GM18951 (cell line): ENCODE measurements at regions not wholly inside any gene's neighbourhood (a gene's known extent, or its start where the extent isn't known, plus 50 kb on each side); places are given as distances from the start of the nearest gene placed in this dataset.

Source experiments
- POLR2A ChIP-seq: IDR thresholded peaks from 4 replicates; pipeline ENCODE4 v1.6.1; 2011; ENCODE audit warnings: mild to moderate bottlenecking; ENCODE audit not compliant: insufficient read length, insufficient read depth; ENCODE audit errors: extremely low read depth
- in situ Hi-C: fragments of 300-500 bp; cut with MboI; formaldehyde crosslinking; loops from one replicate; pipeline ENCODE4 v1.12.0; 2022; ENCODE audit warnings: low sequenced_read_pairs, mixed read lengths, inconsistent platforms; ENCODE audit not compliant: unreplicated experiment

GRCh38 chr18:62442391-62442790, 80.4 kb upstream of the ZCCHC2 start:
- no peak for TF ChIP-seq POLR2A
- in situ Hi-C loops = loop anchor here (25.0 kb wide), 1 partner anchor 545 kb away; no protein-coding TSS in a partner anchor

DNA sequence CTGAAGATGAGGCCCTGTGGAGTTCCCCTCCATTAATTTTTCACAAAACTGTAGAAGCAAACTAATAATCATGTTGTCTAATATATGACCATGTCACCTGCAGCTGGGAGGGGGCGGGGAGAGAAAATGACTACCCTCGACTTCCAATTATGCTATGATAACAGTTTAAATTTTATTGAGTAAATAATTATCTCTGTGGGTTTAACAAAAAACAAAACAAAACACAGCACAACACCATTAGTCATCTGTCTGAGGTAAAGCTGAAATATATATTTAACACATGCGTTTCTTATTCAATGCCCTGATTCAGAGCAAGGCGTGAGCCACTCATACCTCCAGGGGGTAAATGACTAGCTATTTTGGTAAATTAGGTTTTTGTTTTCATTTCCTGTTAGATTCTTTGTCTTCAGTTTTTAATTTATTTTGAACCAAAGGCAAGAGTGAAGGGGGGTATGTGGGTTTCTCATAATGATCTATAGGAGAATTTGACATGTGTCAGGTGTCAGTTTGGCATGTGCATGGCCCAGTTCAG, 77.4 kb upstream of the ZCCHC2 start:
- in situ Hi-C loops = loop anchor here (25.0 kb wide), 1 partner anchor 542 kb away; no protein-coding TSS in a partner anchor
- TF ChIP-seq POLR2A = no peak

DNA sequence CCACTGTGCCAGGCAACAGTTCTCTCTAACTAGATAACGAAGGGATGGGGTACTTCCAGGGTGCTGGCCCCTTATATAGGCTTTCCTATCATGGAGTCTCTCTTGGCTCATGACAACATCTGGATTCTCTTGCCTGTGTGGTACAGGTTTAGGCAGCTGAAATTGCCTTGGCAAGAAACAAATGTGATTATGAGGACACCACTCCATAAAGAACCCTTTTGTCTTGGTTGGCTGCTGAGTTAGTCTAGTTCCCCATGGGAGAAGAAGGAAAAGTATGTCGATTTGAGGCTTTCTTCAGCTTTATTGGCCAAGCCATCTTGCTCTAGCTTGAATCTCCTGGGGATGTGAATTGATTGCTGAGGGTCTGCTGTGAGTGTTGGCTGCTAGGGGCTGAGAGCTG, 76.3 kb upstream of the ZCCHC2 start:
- no peak for TF ChIP-seq POLR2A
- in situ Hi-C loops = loop anchor here (25.0 kb wide), 1 partner anchor 541 kb away; no protein-coding TSS in a partner anchor

- no peak for TF ChIP-seq POLR2A
- in situ Hi-C loops = loop anchor here (25.0 kb wide), 1 partner anchor 540 kb away; no protein-coding TSS in a partner anchor
These were observed 75.2 kb upstream of the ZCCHC2 start for GRCh38 chr18:62447652-62448051.

GRCh38 chr18:62448426-62448825, 74.4 kb upstream of the ZCCHC2 start:
- TF ChIP-seq POLR2A = no peak
- in situ Hi-C loops = loop anchor here (25.0 kb wide), 1 partner anchor 539 kb away; no protein-coding TSS in a partner anchor

GRCh38 chr18:62449490-62450104, 73.2 kb upstream of the ZCCHC2 start:
- TF ChIP-seq POLR2A = no peak
- in situ Hi-C loops = loop anchor here (25.0 kb wide), 1 partner anchor 538 kb away; no protein-coding TSS in a partner anchor

- in situ Hi-C loops = no loop called here
- no peak for TF ChIP-seq POLR2A
These were observed 72.7 kb upstream of the ZCCHC2 start for GRCh38 chr18:62450175-62450545.

DNA sequence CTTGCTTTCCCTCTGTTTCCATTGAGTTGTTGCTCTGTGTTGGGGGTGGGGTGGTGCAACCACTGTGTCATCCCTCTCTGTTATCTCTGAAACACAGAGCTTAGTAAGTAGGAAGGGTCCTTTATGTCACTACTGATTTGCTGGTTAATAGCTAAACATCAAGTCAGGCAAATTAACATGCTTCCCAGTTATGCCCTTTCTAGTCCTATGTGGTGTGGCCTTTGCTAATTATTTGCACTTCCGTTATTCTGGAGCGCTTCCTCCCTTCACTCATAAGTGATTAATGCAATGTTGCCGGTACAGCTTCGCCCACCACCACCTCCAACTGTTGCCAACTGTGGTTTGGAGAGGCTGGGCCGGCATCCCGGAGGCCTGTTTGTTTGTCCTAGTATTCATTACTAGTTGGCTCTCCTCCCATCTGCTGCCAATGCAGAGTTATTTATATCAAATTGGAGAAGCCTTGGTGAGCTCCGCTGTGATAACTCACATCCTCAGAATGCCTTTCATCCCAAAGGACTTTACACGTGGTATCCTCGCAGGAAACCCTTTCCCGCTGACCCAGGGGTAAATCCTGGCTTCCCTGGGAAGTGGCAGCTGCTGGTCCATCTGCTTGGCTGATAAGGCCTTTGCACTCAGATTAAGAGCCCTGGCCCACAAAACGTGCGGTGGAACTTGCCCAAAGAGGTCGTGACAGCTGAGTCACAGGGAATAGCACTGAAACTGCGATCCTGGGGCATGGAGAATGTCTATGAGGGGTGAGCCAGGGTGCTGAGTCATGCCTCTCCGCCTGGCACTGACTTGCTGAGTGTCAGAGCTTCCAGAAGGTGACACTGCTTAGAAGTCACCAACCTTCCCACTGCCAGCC, 72.0 kb upstream of the ZCCHC2 start:
- in situ Hi-C loops = no loop called here
- no peak for TF ChIP-seq POLR2A

GRCh38 chr18:62452280-62452831, 70.5 kb upstream of the ZCCHC2 start:
- TF ChIP-seq POLR2A = no peak
- in situ Hi-C loops = no loop called here

DNA sequence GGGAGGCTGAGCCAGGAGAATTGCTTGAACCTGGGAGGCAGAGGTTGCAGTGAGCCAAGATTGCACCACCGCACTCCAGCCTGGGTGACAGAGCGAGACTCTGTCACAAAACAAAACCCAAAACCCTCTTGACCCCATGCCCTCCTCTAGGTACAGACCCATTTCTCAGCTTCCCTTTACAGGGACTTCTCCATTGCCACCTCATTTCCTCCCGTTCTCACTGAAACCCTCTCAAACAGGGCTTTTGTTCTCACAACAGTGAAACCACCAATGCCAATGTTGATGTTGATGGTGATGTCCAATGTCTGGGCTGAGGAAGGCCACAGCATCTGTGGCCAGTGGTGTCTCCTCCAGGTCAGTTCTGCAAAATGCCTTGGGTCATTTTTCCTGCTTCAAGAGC, 69.0 kb upstream of the ZCCHC2 start:
- TF ChIP-seq POLR2A = no peak
- in situ Hi-C loops = no loop called here

GRCh38 chr18:62454527-62454926, 68.3 kb upstream of the ZCCHC2 start:
- TF ChIP-seq POLR2A = no peak
- in situ Hi-C loops = no loop called here

GRCh38 chr18:62455222-62455621, 67.6 kb upstream of the ZCCHC2 start:
- TF ChIP-seq POLR2A = no peak
- in situ Hi-C loops = no loop called here

DNA sequence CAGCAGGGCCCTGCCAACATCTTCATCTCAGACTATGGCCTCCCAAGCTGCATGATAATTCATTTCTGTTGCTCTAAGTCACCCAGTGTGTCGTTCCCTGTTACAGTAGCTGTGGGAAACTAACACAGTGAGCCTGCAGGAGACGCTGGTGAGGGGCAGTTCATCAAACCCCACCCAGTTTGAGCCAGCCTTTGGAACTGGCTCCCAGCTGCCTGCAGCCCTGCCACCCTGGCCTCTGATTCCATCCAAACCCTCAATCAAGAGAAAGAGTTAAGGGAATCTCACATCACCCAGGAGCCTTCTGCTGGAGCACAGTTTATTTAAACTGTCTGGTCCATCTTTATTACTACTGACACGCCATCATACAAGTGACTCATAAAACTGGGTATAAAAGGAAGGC, 64.9 kb upstream of the ZCCHC2 start:
- in situ Hi-C loops = no loop called here
- TF ChIP-seq POLR2A = no peak
